ENCODE measurements at regions not wholly inside any gene's neighbourhood (a gene's known extent, or its start where the extent isn't known, plus 50 kb on each side); places are given as distances from the start of the nearest gene placed in this dataset.

DNA sequence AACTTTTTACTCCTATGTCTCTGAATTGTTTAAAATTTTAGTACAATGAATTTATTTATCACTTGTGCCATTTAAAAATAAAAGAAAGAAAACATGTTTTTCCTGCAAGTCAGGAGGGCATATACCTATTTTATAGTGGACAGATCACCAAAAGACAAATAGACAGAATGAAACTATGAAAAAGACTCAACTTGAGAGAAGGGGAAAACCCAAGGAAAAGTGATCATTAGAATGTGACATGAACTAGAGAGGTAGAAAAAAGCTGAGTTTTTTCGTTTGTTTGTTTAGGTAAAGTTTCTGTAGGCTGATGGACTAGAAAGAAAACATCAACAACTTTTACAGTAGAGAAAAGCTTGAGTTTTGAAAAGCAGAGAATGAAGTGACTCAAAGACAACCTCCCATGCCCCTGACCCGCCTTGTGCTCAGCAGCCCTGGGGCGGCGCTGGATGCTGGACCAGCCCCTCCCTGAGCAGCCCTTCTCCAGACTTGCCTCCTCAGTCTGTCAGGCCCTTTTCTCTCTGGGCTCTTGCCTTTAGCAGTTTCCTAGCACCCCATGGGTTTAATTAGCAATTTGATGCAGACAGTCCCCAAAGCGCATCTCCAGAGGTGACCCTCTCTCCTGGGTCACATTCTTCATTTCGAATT, 95.1 kb upstream of the ARID2 start:
- no peak for DNase-seq

DNA sequence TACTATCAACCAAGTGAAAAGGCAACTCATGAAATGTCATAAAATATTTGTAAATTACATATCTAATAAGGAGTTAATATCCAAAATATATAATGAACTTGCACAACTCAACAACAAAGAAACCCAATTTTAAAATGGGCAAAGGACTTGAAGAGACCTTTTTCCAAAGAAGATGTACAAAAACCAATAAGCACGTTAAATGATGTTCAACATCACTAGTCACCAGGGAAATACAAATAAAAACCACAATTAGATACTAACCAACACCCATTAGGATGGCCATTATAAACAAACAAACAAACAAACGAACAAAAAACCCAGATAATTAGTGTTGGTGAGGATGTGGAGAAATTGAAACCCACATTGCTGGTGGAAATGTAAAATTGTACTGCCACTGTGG, 92.3 kb upstream of the ARID2 start:
- DNase-seq: no peak

DNA sequence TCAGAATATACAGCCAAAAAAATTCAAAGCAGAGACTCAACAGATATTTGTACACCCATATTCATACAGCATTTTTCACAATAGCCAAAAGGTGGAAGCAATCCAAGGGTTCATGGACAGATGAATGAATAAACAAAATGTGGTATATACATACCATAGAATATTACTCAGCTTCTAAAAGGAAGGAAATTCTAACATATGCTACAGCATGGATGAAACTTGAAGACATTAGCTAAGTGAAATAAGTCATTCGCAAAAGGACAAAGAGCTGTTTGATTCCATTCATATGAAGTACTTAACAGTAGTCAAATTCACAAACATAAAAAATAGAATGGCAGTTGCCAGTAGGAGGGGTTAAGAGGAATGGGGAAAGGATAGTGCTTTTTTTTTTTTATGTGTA, 91.8 kb upstream of the ARID2 start:
- no peak for DNase-seq

DNA sequence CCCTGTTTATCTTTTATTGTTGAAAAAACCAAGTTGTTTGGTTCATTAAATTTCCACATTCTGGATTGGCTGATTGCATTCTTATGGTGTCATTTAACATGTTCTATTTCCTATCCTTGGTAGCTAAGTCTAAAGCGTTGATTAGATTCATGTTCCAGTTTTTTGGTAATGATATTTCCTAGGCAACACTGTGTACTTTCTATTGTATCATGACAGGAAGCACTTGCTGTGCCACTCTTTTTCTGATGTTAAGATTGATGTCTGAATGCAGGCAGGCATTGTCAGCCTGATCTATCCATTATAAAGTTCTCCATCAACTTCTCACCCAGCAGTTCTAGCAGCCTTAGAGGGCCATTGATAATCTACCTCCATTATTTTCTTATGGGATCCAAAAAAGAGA, 91.1 kb upstream of the ARID2 start:
- no peak for DNase-seq

DNA sequence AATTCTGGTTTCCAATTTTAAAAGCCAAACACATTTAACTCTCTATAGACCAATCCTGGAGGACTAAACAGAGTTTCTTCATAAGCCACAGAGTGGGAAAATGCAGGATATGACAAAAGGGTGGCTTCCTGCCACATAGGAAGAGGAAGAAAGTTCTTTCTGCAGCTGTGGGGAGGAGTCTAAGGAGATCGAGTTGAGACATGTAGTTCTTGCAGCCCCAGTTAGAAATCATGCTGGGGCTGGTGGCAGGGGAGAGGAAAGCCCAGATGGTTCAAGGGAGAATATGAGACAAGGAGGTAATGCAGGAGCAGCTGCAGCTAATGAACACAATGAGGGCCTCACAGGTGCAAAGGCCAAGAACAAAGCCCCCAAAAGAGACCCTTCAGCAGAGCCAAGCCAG, 85.0 kb upstream of the ARID2 start:
- peak; percentile 64 for DNase-seq

DNA sequence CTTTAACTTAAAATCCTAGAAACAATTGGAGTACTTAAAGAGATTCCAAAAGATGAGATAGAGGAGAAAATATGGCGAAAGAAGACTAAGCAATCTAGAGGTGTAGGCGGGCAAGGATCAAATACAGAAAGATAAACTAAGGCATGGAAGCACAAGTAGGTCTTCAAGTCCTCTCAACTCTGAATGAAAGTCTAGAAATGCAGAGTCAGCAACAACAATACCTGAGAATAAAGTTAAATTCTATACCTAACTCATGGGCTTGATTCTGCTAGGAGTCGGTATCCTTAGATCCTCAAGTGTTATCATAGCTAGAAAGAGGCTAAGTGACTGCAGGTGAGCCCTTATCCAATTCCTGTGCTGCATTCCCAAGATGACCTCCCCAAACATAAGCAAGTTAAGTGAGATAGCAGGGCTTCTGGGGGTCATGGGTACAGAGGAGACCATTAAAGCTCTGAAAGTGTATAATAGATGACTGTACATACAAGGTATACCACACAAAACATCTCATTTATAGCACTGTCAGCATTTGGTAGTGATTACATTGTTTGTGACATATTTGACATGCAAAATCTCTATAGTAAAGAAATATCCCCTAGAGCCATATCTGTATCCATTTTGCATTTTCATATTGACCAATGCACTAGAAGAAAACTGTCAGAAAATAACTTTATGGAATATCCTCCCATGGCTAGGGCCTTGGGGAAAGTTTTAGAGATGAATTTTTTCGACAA, 82.5 kb upstream of the ARID2 start:
- DNase-seq: no peak

DNA sequence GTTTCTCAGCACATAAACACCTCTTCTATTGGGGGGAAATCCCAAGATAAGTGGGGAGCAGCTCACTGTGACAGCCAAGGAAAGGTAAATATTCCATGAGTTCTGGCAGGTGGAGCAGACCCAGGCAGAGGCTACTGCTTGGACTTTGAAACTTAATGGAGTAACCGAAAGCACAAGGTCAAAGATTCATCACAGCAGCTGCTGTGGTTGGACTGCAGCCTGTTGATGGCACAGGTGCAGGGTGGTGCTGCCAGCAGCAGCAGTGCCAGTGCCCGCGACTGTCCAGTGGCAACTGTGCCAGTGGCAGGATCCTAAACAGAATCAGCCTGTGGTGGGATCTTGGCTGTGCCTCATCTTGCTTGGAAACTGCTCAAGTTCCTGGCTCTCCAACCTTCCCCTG, 81.4 kb upstream of the ARID2 start:
- DNase-seq: no peak

DNA sequence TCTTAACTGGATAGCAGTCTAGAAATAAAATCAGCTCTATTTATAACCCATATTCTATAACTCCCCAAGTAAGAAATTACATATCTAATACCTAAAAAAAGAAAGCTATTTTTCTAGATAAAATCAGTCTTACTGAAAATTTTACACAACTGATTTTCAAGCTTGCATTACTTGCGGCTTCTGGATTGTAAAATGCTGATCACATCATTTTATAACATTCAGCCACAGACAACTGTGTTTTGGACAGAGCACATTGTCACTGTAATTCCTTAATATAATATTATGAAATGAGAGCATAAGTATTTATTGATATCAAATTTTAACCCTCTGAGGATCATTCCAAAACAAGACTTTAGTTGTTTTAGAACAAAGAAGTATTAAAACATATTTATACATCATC, 78.5 kb upstream of the ARID2 start:
- no peak for DNase-seq

DNA sequence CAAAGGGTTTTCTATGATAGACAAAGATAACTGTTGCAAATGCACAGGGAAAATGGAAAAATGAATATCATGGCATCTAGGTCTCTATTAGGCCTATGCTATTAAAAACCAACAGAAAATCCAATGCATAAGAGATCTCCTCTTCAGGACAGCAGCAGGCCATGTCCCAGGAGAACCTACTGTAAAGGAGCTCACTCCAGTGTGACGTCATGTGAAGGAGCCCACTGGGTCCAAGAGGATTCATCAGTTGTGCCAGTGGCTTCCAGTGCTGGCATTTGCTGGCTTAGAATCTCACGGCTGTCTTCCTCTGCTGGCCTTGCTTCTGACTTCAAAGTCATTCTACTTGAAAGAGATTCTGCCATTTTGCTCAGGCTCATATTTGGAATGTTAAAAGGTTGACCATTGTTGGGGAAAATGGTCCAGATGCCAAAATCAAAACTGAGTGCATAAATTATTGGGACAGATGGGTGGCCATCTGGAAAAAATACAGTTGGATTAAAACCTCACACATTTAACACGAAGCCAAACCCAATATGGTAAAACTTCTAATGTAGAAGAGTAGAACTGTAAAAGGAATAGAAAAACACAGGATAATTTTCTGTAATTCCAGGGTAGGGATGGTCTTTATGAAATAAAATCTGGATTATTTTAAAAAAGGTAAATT, 75.4 kb upstream of the ARID2 start:
- no peak for DNase-seq

DNA sequence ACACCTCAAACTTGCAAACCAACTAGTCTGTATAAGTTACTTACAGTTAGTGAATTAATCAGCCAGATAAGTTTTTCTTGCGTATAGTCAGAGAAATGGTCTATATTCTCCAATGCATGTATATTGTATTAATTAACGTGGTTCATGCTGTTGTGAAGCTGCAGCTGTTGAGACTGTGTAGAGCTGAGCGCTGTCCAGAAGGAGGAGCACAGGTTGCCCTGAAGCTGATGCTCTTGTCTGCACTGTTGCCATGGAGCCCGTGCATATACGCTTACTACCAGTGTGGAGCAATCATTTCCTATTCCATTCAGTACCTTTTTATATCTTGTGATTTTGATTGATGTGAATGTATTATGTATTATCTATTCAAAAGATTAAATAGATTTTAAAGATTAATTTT, 74.3 kb upstream of the ARID2 start:
- DNase-seq: no peak

DNA sequence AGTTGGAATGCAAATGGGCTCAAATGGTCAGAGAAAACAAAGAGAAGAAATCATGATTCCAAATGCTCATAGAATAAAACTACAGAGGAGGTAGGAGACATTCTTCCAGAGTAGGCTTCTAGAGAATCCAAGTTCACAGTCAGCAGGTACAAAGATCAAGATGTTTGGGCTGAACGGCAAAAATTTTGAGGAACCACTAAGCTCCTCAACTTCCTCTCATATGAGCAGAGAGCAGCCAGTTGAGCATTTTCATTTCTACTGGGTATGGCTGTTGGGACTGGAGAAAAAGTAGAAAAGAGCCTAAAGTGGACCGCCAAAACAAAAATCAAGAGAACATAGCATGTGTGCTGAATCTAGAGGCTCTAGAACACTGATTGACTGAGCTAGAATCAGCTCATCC, 73.8 kb upstream of the ARID2 start:
- DNase-seq: no peak

DNA sequence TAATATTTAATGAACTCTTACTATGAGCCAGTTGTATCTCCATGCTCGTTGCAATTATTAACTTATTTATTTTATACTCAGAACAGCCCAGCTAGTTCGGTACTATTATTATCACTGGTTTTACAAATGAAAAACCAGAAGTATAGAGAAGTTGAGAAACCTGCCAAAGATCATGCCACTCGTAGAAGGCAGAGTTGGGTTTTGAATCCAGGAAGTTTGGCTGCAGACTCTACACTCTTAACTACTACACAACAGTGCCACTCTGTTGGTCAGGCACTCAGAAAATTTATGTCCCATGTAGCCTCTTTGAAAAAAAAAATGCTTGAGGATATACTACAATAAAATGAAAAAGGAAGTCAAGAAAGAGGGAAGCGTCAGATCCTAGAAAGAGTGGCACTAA, 71.5 kb upstream of the ARID2 start:
- no peak for DNase-seq

DNA sequence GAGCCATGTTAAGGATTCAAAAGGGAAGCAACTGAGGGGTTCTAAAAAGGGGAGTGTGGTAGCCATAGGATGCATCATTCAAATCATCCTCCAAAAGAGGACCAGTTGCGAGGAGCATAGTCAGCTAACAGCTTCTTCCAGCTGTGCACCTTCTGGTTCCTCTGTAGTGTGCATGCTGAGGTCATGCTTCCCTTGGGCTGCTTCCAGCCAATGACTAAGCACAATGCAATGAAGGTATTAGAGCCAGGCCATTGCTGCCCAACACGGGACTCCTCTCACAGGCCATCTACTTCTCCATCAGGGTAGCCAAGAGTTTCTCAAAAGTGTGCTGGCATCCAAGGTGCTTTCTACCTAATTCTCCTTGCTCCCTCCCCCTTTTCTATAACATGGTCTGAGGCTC, 69.2 kb upstream of the ARID2 start:
- DNase-seq: no peak

DNA sequence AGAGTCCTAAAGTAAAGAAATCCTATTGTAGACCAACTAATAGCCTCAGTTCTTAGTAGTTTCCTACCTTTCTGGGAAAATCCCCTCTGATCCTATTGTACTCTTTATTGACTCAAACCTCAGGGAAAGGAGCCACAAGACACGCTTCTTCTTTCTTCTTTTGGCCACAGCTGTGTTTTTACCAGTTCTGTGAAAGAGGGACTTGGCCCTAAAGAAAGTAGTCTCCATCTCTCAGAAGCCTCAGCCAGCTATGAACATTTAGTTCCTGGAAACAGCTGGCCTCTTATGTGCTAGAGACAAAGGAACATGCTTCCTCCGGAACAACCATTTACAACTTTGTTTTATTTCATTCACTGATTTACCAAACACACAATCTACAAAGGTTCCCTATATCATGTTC, 66.1 kb upstream of the ARID2 start:
- no peak for DNase-seq

DNA sequence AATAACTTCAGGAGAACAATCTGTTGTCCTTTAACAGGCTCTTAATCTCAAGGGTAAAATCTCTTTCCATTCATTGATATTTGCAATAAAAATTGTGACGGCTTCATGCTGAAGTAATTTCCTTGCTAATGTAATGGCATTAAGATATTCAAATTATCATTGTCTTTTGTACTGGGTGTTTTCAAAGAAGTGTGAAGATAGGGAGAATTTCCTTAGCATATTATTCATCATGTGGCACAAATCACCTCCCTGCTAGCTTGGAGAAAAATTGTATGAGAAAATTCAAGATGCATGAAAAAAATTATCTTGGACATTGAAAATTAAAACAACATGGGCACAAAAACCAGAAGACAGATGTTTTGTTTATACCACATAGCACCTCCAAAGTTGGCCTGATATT, 63.6 kb upstream of the ARID2 start:
- no peak for DNase-seq

DNA sequence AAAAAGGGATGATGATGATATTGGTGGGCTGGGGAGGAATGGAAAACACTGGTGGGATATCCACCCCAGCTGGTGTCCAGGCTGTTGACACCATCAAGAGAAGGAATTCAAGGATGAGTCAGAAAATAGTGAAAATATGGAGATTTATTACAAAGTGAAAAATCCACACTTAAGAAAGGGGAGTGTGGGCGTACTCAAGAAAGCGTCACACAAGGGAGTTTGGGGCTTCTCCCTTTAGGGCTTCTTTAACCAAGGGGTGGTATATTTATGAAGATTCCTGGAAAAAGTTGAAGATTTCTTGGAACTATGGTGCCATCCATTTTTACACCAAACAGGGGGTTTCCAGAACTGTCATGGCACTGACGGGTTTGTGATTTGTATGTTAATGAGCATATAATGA, 63.1 kb upstream of the ARID2 start:
- DNase-seq: no peak

DNA sequence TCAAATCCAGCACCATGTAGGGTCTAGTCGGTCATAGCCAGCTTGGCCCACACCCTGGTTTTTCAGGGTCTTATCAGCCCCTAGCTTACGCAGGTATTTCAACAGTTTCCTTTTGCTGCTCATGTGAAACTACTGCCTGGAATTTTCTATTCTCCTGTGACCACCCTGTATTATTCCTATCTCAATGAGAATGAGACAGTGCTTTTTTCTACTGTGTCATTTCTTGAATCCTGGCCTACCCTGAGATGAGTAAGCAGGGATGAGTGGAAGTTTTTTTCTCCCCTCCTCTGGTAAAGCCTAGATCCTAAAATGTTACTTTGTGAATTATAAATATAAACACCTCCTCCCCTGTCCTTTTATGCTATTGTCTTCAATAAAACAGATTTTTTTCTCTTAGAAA, 62.7 kb upstream of the ARID2 start:
- DNase-seq: no peak

DNA sequence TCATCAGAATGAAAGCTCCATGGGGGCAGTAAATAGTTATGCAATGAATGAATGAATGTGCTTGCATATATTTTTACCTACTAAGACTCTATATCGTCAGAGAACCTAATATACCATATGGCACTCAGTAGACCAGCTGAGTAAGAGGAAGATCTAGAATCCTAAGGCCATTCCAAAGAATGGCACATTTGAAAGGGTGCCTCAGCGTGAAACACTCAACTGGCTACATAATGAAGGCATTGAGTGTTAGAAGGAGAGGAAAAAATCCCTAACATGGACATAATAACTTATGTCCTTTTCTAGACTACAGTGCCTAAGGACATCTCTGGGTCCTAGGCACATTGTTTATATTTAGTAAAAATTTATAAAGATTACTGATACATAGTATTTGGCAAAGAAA, 61.7 kb upstream of the ARID2 start:
- DNase-seq: no peak

DNA sequence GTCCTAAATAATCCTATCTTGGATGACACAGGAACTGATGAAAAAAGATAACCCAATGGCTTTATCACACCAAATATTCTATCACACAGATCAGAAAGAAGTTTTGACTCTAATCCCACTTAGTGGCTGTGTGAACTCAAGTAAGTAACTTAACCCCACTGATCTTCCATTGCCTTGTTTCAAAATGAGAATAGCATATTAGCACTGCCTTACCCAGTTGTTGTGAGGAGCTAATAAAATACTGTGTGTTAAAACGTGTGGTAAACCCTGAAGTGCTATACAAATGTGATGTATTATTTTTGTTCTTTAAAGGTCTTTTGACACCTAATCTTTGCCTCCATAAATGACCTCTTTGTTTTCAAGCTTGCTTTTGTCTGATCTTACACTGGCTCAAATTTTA, 60.9 kb upstream of the ARID2 start:
- no peak for DNase-seq

DNA sequence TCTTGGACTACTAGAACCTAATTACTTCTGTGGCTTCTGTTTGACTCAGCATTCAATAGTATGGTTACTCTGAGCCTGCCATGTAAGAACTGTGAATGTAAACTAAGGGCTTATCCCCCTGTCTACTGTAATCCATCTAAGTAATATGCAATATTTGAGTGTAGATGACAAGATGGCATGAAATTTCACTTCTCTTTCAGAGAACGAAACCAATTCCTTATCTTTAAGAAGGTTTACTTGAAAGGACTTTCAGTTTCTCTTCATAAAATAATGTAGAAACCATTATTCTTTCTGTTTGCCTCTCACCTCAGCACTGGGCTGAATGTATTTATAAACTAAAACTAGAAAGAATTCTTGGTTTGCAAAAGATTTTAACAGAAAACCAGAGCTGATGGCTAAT, 60.4 kb upstream of the ARID2 start:
- DNase-seq: peak; percentile 6

DNA sequence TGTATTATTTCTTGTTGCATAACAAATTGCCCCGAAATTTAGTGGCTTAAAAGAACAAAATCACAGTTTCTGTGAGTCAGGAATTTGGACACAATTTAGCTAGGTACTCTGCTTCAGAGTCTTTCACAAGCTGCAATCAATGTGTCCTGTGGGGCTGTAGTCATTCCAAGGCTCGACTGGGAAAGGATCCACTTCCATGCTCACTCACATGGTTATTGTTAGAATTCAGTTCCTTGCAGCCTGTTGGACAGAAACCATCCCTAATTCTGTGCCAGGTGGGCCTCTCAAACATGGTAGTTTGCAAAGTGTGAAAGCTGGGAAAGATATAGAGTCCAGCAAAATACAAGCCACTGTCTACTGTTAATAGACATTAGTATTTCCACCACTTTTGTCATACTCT, 59.7 kb upstream of the ARID2 start:
- no peak for DNase-seq

DNA sequence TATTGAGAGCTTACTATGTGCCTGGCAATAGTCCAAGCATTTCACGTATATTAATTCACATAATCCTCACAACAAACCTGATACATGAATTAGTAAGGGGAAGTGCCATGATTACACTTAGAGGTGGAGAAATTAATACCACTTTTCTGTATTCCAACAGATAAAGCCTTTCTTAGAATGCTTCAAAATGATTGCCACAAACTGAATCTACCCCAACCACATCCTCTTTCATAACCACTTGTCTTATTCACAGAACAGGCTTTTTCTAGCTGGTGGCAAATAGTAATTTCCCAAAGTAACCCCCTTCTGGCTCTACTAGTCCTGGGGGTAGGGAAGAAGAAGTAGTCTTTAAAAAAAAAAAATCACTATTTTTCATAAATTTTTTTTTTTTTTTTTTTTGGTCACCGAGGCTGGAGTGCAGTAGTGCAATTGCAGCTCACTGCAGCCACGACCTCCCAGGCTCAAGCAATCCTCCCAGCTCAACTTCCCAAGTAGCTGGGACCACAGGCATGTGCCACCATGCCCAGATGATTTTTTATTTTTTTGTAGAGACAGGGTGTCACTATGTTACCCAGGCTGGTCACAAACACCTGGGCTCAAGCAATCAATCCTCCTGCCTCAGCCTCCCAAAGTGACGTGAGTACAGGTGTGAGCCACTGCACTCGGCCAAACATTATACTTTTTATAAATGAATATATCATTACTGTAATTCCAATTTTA, 59.0 kb upstream of the ARID2 start:
- peak; percentile 57 for DNase-seq

DNA sequence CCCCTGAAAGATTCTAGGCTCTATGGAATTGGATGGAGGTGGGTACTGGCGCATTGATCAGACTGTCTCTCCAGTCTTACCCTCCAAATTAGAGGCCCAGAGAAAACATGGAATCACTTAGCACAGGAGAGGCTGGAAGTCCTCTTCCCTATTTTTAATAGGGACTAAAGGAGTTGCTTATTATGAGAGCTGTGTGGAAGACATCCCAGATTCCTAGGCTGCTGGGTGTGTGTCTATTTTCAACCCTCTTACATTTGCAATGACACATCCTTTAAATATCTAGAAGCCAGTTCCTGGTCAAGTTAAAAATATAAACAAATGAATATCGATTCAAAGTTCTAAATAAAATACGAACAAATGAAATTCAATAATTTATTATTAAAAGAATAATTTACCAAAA, 58.3 kb upstream of the ARID2 start:
- DNase-seq: no peak

Data from KG1 (cell line).